H1 (cell line): ENCODE measurements at regions not wholly inside any gene's neighbourhood (a gene's known extent, or its start where the extent isn't known, plus 50 kb on each side); places are given as distances from the start of the nearest gene placed in this dataset.

Experiments used
- CTCF ChIA-PET: fragments of 300-600 bp; sonication (Branson Sonifier 250); formaldehyde crosslinking; loops from one replicate; lab custom pipeline; 2021; ENCODE audit not compliant: partially characterized antibody; lab: Charles Lee
- POLR2A ChIA-PET: fragments of 300-600 bp; sonication (Branson Sonifier 250); formaldehyde crosslinking; loops from one replicate; lab custom pipeline; 2021; ENCODE audit warnings: inconsistent platforms; ENCODE audit not compliant: partially characterized antibody; lab: Charles Lee
- DNase-seq, 2 experiments: peaks; one replicate each; pipeline versions ENCODE4 v3.0.0 to v3.0.0-alpha.2; 2010 to 2022; ENCODE audit warnings: low spot score in 2 of 2, low read depth in 1 of 2, mixed read lengths in 1 of 2
- FAIRE-seq: peaks from 2 replicates; lab custom pipeline; 2011; peaks lifted over from hg19 to GRCh38; lab: Jason Lieb, UNC
- H2AFZ ChIP-seq: 2 replicates; pipeline ENCODE4 v1.8.1; 2012; ENCODE audit warnings: low read length, inconsistent platforms
- H2AK5ac ChIP-seq: 2 replicates; pipeline ENCODE4 v1.6.1; 2013; ENCODE audit warnings: low read depth, low read length
- H2BK120ac ChIP-seq: replicated peaks from 2 replicates; pipeline ENCODE3; 2013; ENCODE audit warnings: low read depth, low read length, inconsistent platforms
- H2BK12ac ChIP-seq: 2 replicates; pipeline ENCODE4 v1.6.1; 2013; ENCODE audit warnings: low read depth, low read length
- H2BK15ac ChIP-seq: 2 replicates; pipeline ENCODE4 v1.6.1; 2013; ENCODE audit warnings: low read length
- H2BK20ac ChIP-seq: 2 replicates; pipeline ENCODE4 v1.6.1; 2013; ENCODE audit warnings: low read length
- H2BK5ac ChIP-seq: 2 replicates; pipeline ENCODE4 v1.6.1; 2013; ENCODE audit warnings: low read depth, low read length
- H3K14ac ChIP-seq: 2 replicates; pipeline ENCODE4 v1.6.1; 2013; ENCODE audit warnings: inconsistent platforms; ENCODE audit not compliant: insufficient read length
- H3K18ac ChIP-seq: 2 replicates; pipeline ENCODE4 v1.6.1; 2013; ENCODE audit warnings: low read length; ENCODE audit errors: extremely low read depth
- H3K23ac ChIP-seq: 2 replicates; pipeline ENCODE4 v1.6.1; 2013; ENCODE audit warnings: inconsistent platforms; ENCODE audit not compliant: insufficient read length
- H3K23me2 ChIP-seq: 2 replicates; pipeline ENCODE4 v1.6.1; 2013; ENCODE audit warnings: low read depth, low read length
- H3K27ac ChIP-seq: 2 replicates; pipeline ENCODE4 v1.6.1; 2011; ENCODE audit warnings: low read depth, low read length, inconsistent platforms
- H3K27me3 ChIP-seq, 4 experiments: replicated peaks in 1 of 4; 1 replicate in 1 of 4; 2 replicates in 3 of 4; pipeline versions ENCODE4 v1.6.1 to v1.8.1; 2011 to 2013; ENCODE audit warnings: low read length in 3 of 4, mild to moderate bottlenecking in 3 of 4, inconsistent platforms in 2 of 4, mixed read lengths in 2 of 4, moderate library complexity in 1 of 4; ENCODE audit not compliant: control insufficient read depth in 3 of 4, insufficient read depth in 3 of 4; ENCODE audit errors: extremely low read depth in 1 of 4
- H3K36me3 ChIP-seq, 4 experiments: 2 replicates each; pipeline versions ENCODE4 v1.6.1 to v1.8.1; 2011 to 2013; ENCODE audit warnings: mild to moderate bottlenecking in 4 of 4, low read length in 3 of 4, moderate library complexity in 2 of 4, control low read depth in 1 of 4, inconsistent platforms in 1 of 4; ENCODE audit not compliant: insufficient read depth in 4 of 4, control insufficient read depth in 2 of 4
- H3K4ac ChIP-seq: replicated peaks from 2 replicates; pipeline ENCODE3; 2013; ENCODE audit warnings: low read length, low read depth, mixed read lengths, inconsistent platforms; ENCODE audit not compliant: insufficient read length
- H3K4me1 ChIP-seq, 4 experiments: replicated peaks in 1 of 4; 1 replicate in 1 of 4; 2 replicates in 3 of 4; pipeline versions ENCODE4 v1.6.1 to v1.8.1; 2011 to 2013; ENCODE audit warnings: low read length in 3 of 4, inconsistent platforms in 2 of 4, mixed read lengths in 1 of 4; ENCODE audit not compliant: insufficient read depth in 4 of 4, control insufficient read depth in 3 of 4
- H3K4me2 ChIP-seq, 2 experiments: 2 replicates each; pipeline versions ENCODE4 v1.6.1 to v1.8.1; 2011 to 2013; ENCODE audit warnings: low read depth in 2 of 2, low read length in 2 of 2, control low read depth in 1 of 2, inconsistent platforms in 1 of 2, mild to moderate bottlenecking in 1 of 2; ENCODE audit not compliant: insufficient read depth in 1 of 2
- H3K4me3 ChIP-seq, 4 experiments: fragments of 200-600, 300-600 bp in 1 of 4; sonication (generic), shearing (Covaris generic), sonication (Bioruptor Twin) in 1 of 4; 2 replicates each; pipeline versions ENCODE4 v1.5.1 to v1.8.1; 2011 to 2016; ENCODE audit warnings: low read length in 4 of 4, low read depth in 3 of 4, control low read depth in 2 of 4, inconsistent platforms in 2 of 4, mild to moderate bottlenecking in 2 of 4, mixed read lengths in 1 of 4, moderate library complexity in 1 of 4; ENCODE audit not compliant: insufficient read depth in 2 of 4; ENCODE audit errors: extremely low read depth in 1 of 4
- H3K56ac ChIP-seq: replicated peaks from 2 replicates; pipeline ENCODE3; 2013; ENCODE audit warnings: low read depth, mild to moderate bottlenecking, mixed read lengths, low read length, inconsistent platforms; ENCODE audit not compliant: insufficient read length
- H3K79me1 ChIP-seq: 2 replicates; pipeline ENCODE4 v1.6.1; 2013; ENCODE audit warnings: low read depth, low read length, control low read depth
- H3K79me2 ChIP-seq, 2 experiments: 2 replicates each; pipeline versions ENCODE4 v1.6.1 to v1.8.1; 2012 to 2013; ENCODE audit warnings: low read length in 2 of 2, mild to moderate bottlenecking in 2 of 2, inconsistent platforms in 1 of 2; ENCODE audit not compliant: insufficient read depth in 2 of 2, control insufficient read depth in 1 of 2
- H3K9ac ChIP-seq, 4 experiments: replicated peaks in 1 of 4; 1 replicate in 1 of 4; 2 replicates in 3 of 4; pipeline versions ENCODE4 v1.6.1 to v1.8.1; 2011 to 2013; ENCODE audit warnings: low read depth in 3 of 4, low read length in 3 of 4, control low read depth in 2 of 4, mild to moderate bottlenecking in 2 of 4, moderate library complexity in 2 of 4, inconsistent platforms in 1 of 4; ENCODE audit errors: extremely low read depth in 1 of 4
- H3K9me3 ChIP-seq, 2 experiments: 2 replicates each; pipeline versions ENCODE4 v1.6.1 to v1.8.1; 2012 to 2013; ENCODE audit warnings: mild to moderate bottlenecking in 2 of 2, moderate library complexity in 2 of 2, control low read depth in 1 of 2, inconsistent platforms in 1 of 2, low read depth in 1 of 2, low read length in 1 of 2, mixed read lengths in 1 of 2; ENCODE audit not compliant: insufficient read depth in 2 of 2
- H4K20me1 ChIP-seq, 2 experiments: replicated peaks in 1 of 2; 2 replicates each; pipeline versions ENCODE3 to v1.8.1; 2011 to 2013; ENCODE audit warnings: inconsistent platforms in 2 of 2, low read length in 2 of 2, mild to moderate bottlenecking in 1 of 2; ENCODE audit not compliant: insufficient read depth in 2 of 2, control insufficient read depth in 1 of 2
- H4K5ac ChIP-seq: 2 replicates; pipeline ENCODE4 v1.6.1; 2013; ENCODE audit warnings: low read length, low read depth, mixed read lengths, inconsistent platforms; ENCODE audit not compliant: insufficient read length
- H4K8ac ChIP-seq: 2 replicates; pipeline ENCODE4 v1.8.0; 2013; ENCODE audit warnings: mild to moderate bottlenecking, moderate library complexity, low read length, inconsistent platforms; ENCODE audit not compliant: insufficient read depth; ENCODE audit errors: extremely low read depth
- H4K91ac ChIP-seq: replicated peaks from 2 replicates; pipeline ENCODE3; 2013; ENCODE audit warnings: low read length, mixed read lengths, inconsistent platforms; ENCODE audit not compliant: insufficient read length
- WGBS, 2 experiments: shearing (Covaris generic) in 1 of 2; methylation state at CpG; one replicate each; pipeline versions ENCODE4 v1.1.6 to v1.1.7; 2013 to 2015; ENCODE audit warnings: low lambda C conversion rate in 2 of 2, mixed read lengths in 2 of 2, inconsistent platforms in 1 of 2, low coverage in 1 of 2, missing lambda C conversion rate in 1 of 2; ENCODE audit not compliant: insufficient replicate concordance in 2 of 2, insufficient coverage in 1 of 2, insufficient read length in 1 of 2; ENCODE audit errors: extremely low coverage in 1 of 2, missing lambda C conversion rate in 1 of 2; 5-methylcytosine and 5-hydroxymethylcytosine counted together

- H3K14ac ChIP-seq = no peak overlapping the region
- H2AFZ ChIP-seq = no peak overlapping the region
- peaks cover 0 to 2% (median 0%) of the 10 kb centered on the region in 4 experiments; a peak in 1 of 7 replicates for H3K4me1 ChIP-seq
- H4K5ac ChIP-seq = no peak overlapping the region
- H3K56ac ChIP-seq = no peak overlapping the region
- H2BK120ac ChIP-seq = no peak overlapping the region
- H4K8ac ChIP-seq = no peak overlapping the region
- DNase-seq (no peak), FAIRE-seq (no peak)
- H3K23ac ChIP-seq = no peak overlapping the region
- H3K4me3 ChIP-seq = no peak overlapping the region
- H3K79me1 ChIP-seq = no peaks in the 10 kb centered on the region
- no peak overlapping the region for H2BK15ac ChIP-seq
- H4K91ac ChIP-seq = no peak overlapping the region
- H3K4me2 ChIP-seq = no peak overlapping the region
- no peak overlapping the region for H3K18ac ChIP-seq
- no peak overlapping the region for H2BK5ac ChIP-seq
- no peak overlapping the region; a peak in 1 of 7 replicates for H3K9ac ChIP-seq
- H3K23me2 ChIP-seq = no peaks in the 10 kb centered on the region
- 92% methylated on average over 5 of the region's 5 CpGs; no CpG with 5 or more reads in 1 of the 2 experiments for WGBS, 2 experiments
- H3K27ac ChIP-seq = no peak overlapping the region
- H3K36me3 ChIP-seq = no peaks in the 10 kb centered on the region; a peak in 1 of 8 replicates
- ChIA-PET POLR2A (no interaction called here), CTCF (interaction anchor here (0.6 to 1.1 kb wide), 4 partner anchors 73 to 478 kb away, joined by 3 to 4 read pairs (median 3); no protein-coding TSS in a partner anchor)
- H4K20me1 ChIP-seq = no peaks in the 10 kb centered on the region
- no peaks in the 10 kb centered on the region for H3K27me3 ChIP-seq
- no peaks in the 10 kb centered on the region for H3K79me2 ChIP-seq
- H2BK12ac ChIP-seq = no peak overlapping the region
- H2AK5ac ChIP-seq = no peak overlapping the region
- H2BK20ac ChIP-seq = no peak overlapping the region
- H3K4ac ChIP-seq = no peak overlapping the region
- H3K9me3 ChIP-seq = no peaks in the 10 kb centered on the region
Observed at GRCh38 chr6:2432292-2432691, 186.9 kb upstream of the GMDS start.
